Choroid plexus epithelial cell (primary cell): ENCODE measurements at regions not wholly inside any gene's neighbourhood (a gene's known extent, or its start where the extent isn't known, plus 50 kb on each side); places are given as distances from the start of the nearest gene placed in this dataset.
"Not testable (repeated sequence)": the region's sequence is repeated elsewhere in the genome, so short reads cannot be mapped to it uniquely, and the experiment has no call there.

ENCODE experiments used
- DNase-seq: peaks from one replicate; pipeline ENCODE4 v3.0.0-alpha.2; 2010; ENCODE audit warnings: low read depth
- H3K4me3 ChIP-seq: 2 replicates; pipeline ENCODE4 v1.5.1; 2011; ENCODE audit warnings: low read depth, mild to moderate bottlenecking, control low read depth, low read length, moderate library complexity
- TF ChIP-seq, protein P1 (sequence below): conservative IDR thresholded peaks from 2 replicates; pipeline ENCODE4 v1.5.1; 2011; ENCODE audit warnings: low read depth, mild to moderate bottlenecking, control low read depth, inconsistent platforms, low read length, moderate library complexity

- no peak overlapping the region for H3K4me3 ChIP-seq
- TF ChIP-seq, protein P1, sequence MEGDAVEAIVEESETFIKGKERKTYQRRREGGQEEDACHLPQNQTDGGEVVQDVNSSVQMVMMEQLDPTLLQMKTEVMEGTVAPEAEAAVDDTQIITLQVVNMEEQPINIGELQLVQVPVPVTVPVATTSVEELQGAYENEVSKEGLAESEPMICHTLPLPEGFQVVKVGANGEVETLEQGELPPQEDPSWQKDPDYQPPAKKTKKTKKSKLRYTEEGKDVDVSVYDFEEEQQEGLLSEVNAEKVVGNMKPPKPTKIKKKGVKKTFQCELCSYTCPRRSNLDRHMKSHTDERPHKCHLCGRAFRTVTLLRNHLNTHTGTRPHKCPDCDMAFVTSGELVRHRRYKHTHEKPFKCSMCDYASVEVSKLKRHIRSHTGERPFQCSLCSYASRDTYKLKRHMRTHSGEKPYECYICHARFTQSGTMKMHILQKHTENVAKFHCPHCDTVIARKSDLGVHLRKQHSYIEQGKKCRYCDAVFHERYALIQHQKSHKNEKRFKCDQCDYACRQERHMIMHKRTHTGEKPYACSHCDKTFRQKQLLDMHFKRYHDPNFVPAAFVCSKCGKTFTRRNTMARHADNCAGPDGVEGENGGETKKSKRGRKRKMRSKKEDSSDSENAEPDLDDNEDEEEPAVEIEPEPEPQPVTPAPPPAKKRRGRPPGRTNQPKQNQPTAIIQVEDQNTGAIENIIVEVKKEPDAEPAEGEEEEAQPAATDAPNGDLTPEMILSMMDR, result no peak
- no peak for DNase-seq
Observed at GRCh38 chr20:54736421-54736820, 261.0 kb downstream of the DOK5 start.

- TF ChIP-seq, protein P1, result no peak
- no peak overlapping the region for H3K4me3 ChIP-seq
- DNase-seq, result no peak
Observed at GRCh38 chr20:54733687-54734086, 258.3 kb downstream of the DOK5 start.

DNA sequence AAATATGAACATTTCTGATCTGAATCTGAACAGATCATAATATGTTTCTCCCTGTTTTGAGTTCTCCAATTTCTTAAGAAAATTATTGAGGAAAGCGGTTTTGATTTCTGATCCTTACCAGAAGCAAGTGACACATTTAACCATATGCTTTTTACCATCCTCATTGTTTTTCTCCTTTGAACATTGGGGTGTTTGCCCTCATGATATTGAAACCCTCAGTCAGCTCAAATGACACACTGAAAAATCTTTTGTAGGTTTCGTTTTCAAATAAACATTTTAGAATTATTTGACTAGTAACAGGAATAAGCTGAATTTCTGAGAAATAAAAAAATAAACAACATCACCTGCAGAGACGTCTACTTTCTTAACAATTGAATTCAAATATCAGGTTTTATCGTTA, 252.1 kb downstream of the DOK5 start:
- no peak overlapping the region for H3K4me3 ChIP-seq
- TF ChIP-seq, protein P1, result no peak
- no peak for DNase-seq

DNA sequence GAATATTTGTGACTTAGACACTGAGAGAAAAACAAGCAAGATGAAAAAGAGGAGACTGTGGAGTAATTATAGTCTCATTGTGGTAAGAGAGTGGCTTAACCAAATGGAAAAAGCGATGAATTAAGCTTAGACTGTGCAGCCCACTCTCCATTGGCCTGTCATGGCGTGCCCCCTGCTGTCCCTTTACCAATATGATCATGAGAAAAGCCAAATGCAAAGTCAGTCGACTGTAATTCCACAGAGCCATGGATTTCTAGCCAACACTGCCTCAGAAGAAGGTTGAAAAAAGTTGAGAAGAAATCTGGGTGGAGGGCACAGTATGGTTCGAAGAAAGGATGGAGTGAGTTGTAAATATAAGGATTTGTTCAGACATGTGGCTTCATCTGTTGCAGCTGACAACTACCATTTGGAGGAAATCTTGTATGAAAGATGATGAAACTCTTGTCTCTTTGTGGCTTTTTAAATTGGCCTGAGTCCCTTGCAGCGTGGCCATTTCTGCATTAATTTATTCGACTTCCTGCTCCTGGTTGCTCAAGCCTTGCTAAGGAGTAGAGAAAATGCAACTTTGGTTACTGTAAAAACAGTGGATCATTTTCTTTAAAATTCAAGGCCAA, 251.4 kb downstream of the DOK5 start:
- TF ChIP-seq, protein P1, result no peak
- no peak for DNase-seq
- no peak overlapping the region for H3K4me3 ChIP-seq

- H3K4me3 ChIP-seq, DNase-seq: not testable (repeated sequence)
Observed at GRCh38 chr20:54725266-54725665, 249.9 kb downstream of the DOK5 start.

- DNase-seq, result no peak
- TF ChIP-seq, protein P1, result no peak
- H3K4me3 ChIP-seq, result no peak overlapping the region
Observed at GRCh38 chr20:54723723-54724122, 248.3 kb downstream of the DOK5 start.

DNA sequence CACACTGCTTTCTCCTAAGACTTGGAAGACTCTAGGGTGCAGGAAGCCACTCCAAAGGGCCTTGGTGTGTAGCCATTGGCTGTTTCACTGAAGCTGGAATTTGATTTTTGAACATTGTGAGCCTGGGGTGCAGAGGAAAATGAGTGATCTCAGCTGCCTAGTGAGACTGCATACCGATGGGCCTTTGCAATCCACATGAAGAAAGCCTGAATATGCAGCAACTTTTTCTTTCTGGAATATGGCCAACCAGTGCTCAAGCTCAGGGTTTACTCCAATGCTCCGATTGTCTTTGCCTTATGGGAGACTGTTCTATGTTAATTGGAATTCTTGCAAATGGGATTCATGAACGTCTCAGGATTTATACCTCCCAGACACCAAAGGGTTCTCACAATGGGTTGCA, 242.6 kb downstream of the DOK5 start:
- TF ChIP-seq, protein P1, result no peak
- no peak overlapping the region for H3K4me3 ChIP-seq
- DNase-seq, result no peak
